HEK293 (cell line): ENCODE measurements at regions not wholly inside any gene's neighbourhood (a gene's known extent, or its start where the extent isn't known, plus 50 kb on each side); places are given as distances from the start of the nearest gene placed in this dataset.

Experiments used
- CTCF ChIA-PET: fragments of 350-600 bp; formaldehyde crosslinking; extraction: SDS; loops from one replicate; lab custom pipeline; 2021; ENCODE audit warnings: antibody characterized with exemption; lab: Yijun Ruan, JAX
- POLR2A ChIA-PET: fragments of 300-600 bp; formaldehyde crosslinking; extraction: SDS; loops from one replicate; lab custom pipeline; 2020; ENCODE audit warnings: antibody characterized with exemption, inconsistent platforms; lab: Yijun Ruan, JAX
- H3K27ac ChIP-seq: fragments of 200-500 bp; sonication (Bioruptor generic); 2 replicates; pipeline ENCODE4 v1.5.1; 2014; ENCODE audit warnings: low read depth, low read length, control low read depth, inconsistent platforms; ENCODE audit errors: extremely low read depth
- H3K36me3 ChIP-seq, 2 experiments: fragments of 200-500 bp in 1 of 2; sonication (Bioruptor generic) in 1 of 2; 1 replicate in 1 of 2; 2 replicates in 1 of 2; pipeline ENCODE4 v1.5.1; 2014 to 2017; ENCODE audit warnings: inconsistent platforms in 2 of 2, low read length in 2 of 2; ENCODE audit not compliant: control insufficient read depth in 2 of 2, insufficient read depth in 1 of 2
- H3K4me1 ChIP-seq: fragments of 200-500 bp; sonication (Bioruptor generic); 2 replicates; pipeline ENCODE4 v1.5.1; 2014; ENCODE audit warnings: mild to moderate bottlenecking, low read length, inconsistent platforms; ENCODE audit not compliant: control insufficient read depth, insufficient read depth
- H3K4me3 ChIP-seq: 2 replicates; pipeline ENCODE4 v1.5.1; 2011; ENCODE audit warnings: low read depth, mild to moderate bottlenecking, control low read depth, low read length, moderate library complexity
- H3K9me3 ChIP-seq: fragments of 200-500 bp; sonication (Bioruptor generic); 2 replicates; pipeline ENCODE4 v1.5.1; 2014; ENCODE audit warnings: low read depth, low read length, inconsistent platforms; ENCODE audit not compliant: control insufficient read depth, insufficient read depth
- BCL11A ChIP-seq: fragments of 450-650 bp; formaldehyde crosslinking; IDR thresholded peaks from 2 replicates; pipeline ENCODE4 v1.5.1; 2016; ENCODE audit warnings: low read depth, missing biosample characterization, missing genetic modification characterization
- GLI2 ChIP-seq: fragments of 450-650 bp; formaldehyde crosslinking; IDR thresholded peaks from 2 replicates; pipeline ENCODE4; 2017; ENCODE audit warnings: missing biosample characterization, missing genetic modification characterization, low read depth, borderline replicate concordance
- KLF10 ChIP-seq: fragments of 450-650 bp; IDR thresholded peaks from 2 replicates; pipeline ENCODE4 v1.5.1; 2018; ENCODE audit warnings: missing biosample characterization, mild to moderate bottlenecking, missing genetic modification characterization
- OSR2 ChIP-seq: fragments of 450-650 bp; formaldehyde crosslinking; IDR thresholded peaks from 2 replicates; pipeline ENCODE4 v1.5.1; 2016; ENCODE audit warnings: missing biosample characterization, missing genetic modification characterization
- PRDM6 ChIP-seq: fragments of 450-650 bp; formaldehyde crosslinking; IDR thresholded peaks from 2 replicates; pipeline ENCODE4 v1.5.1; 2017; ENCODE audit warnings: missing biosample characterization, missing genetic modification characterization
- ZIC2 ChIP-seq: fragments of 450-650 bp; formaldehyde crosslinking; IDR thresholded peaks from 2 replicates; pipeline ENCODE4 v1.5.1; 2016; ENCODE audit warnings: missing biosample characterization, missing genetic modification characterization
- ZNF132 ChIP-seq: fragments of 450-650 bp; formaldehyde crosslinking; IDR thresholded peaks from 2 replicates; pipeline ENCODE4 v1.5.1; 2017; ENCODE audit warnings: missing biosample characterization, missing genetic modification characterization, borderline replicate concordance
- ZNF133 ChIP-seq: fragments of 450-650 bp; formaldehyde crosslinking; IDR thresholded peaks from 2 replicates; pipeline ENCODE4 v1.5.1; 2016; ENCODE audit warnings: missing biosample characterization, missing genetic modification characterization
- ZNF157 ChIP-seq: fragments of 450-650 bp; formaldehyde crosslinking; IDR thresholded peaks from 2 replicates; pipeline ENCODE4 v1.5.1; 2016; ENCODE audit warnings: missing biosample characterization, missing genetic modification characterization
- ZNF174 ChIP-seq: fragments of 450-650 bp; formaldehyde crosslinking; IDR thresholded peaks from 2 replicates; pipeline ENCODE4 v1.5.0; 2017; ENCODE audit warnings: missing biosample characterization, mild to moderate bottlenecking, missing genetic modification characterization
- ZNF23 ChIP-seq: fragments of 450-650 bp; formaldehyde crosslinking; IDR thresholded peaks from 2 replicates; pipeline ENCODE4 v1.5.1; 2016; ENCODE audit warnings: missing biosample characterization, missing genetic modification characterization, borderline replicate concordance
- ZNF239 ChIP-seq: fragments of 450-650 bp; formaldehyde crosslinking; IDR thresholded peaks from 2 replicates; pipeline ENCODE4 v1.5.1; 2016; ENCODE audit warnings: missing biosample characterization, missing genetic modification characterization
- ZNF266 ChIP-seq: fragments of 450-650 bp; formaldehyde crosslinking; IDR thresholded peaks from 2 replicates; pipeline ENCODE4 v1.5.1; 2016; ENCODE audit warnings: missing biosample characterization, missing genetic modification characterization, low read depth
- ZNF280D ChIP-seq: fragments of 450-650 bp; formaldehyde crosslinking; IDR thresholded peaks from 2 replicates; pipeline ENCODE4 v1.5.1; 2016; ENCODE audit warnings: missing biosample characterization, missing genetic modification characterization
- ZNF324 ChIP-seq: fragments of 450-650 bp; formaldehyde crosslinking; IDR thresholded peaks from 2 replicates; pipeline ENCODE4 v1.5.1; 2016; ENCODE audit warnings: missing biosample characterization, missing genetic modification characterization
- ZNF350 ChIP-seq: fragments of 450-650 bp; formaldehyde crosslinking; IDR thresholded peaks from 2 replicates; pipeline ENCODE4 v1.5.0; 2017; ENCODE audit warnings: missing biosample characterization, mild to moderate bottlenecking, missing genetic modification characterization
- ZNF423 ChIP-seq: fragments of 450-650 bp; formaldehyde crosslinking; IDR thresholded peaks from 2 replicates; pipeline ENCODE4 v1.5.1; 2016; ENCODE audit warnings: missing biosample characterization, missing genetic modification characterization
- ZNF433 ChIP-seq: fragments of 450-650 bp; formaldehyde crosslinking; IDR thresholded peaks from 2 replicates; pipeline ENCODE4 v1.5.1; 2016; ENCODE audit warnings: missing biosample characterization, missing genetic modification characterization, low read depth
- ZNF501 ChIP-seq: fragments of 450-650 bp; formaldehyde crosslinking; IDR thresholded peaks from 2 replicates; pipeline ENCODE4 v1.5.1; 2016; ENCODE audit warnings: missing biosample characterization, missing genetic modification characterization
- ZNF549 ChIP-seq: fragments of 450-650 bp; IDR thresholded peaks from 2 replicates; pipeline ENCODE4 v1.5.1; 2018; ENCODE audit warnings: missing biosample characterization, missing genetic modification characterization, mild to moderate bottlenecking, inconsistent platforms, moderate library complexity
- ZNF558 ChIP-seq: fragments of 450-650 bp; formaldehyde crosslinking; IDR thresholded peaks from 2 replicates; pipeline ENCODE4 v1.5.1; 2016; ENCODE audit warnings: missing biosample characterization, missing genetic modification characterization
- ZNF624 ChIP-seq: fragments of 450-650 bp; formaldehyde crosslinking; IDR thresholded peaks from 2 replicates; pipeline ENCODE4 v1.5.1; 2017; ENCODE audit warnings: missing biosample characterization, missing genetic modification characterization
- ZNF654 ChIP-seq: fragments of 450-650 bp; formaldehyde crosslinking; IDR thresholded peaks from 2 replicates; pipeline ENCODE4 v1.5.1; 2016; ENCODE audit warnings: low read depth, missing biosample characterization, missing genetic modification characterization
- ZNF837 ChIP-seq: fragments of 450-650 bp; formaldehyde crosslinking; IDR thresholded peaks from 2 replicates; pipeline ENCODE4 v1.5.1; 2016; ENCODE audit warnings: missing biosample characterization, missing genetic modification characterization

GRCh38 chr3:182325213-182325950 lies 467.9 kb upstream of the ATP11B start:
- Histone ChIP-seq H3K4me1 (no peaks in the 10 kb centered on the region), H3K36me3 (no peaks in the 10 kb centered on the region), H3K4me3 (no peak overlapping the region), H3K9me3 (no peaks in the 10 kb centered on the region)
- ChIA-PET POLR2A (no interaction called here), CTCF (interaction anchor here (1.2 kb wide), 1 partner anchor 39 kb away, joined by 4 read pairs; no protein-coding TSS in a partner anchor)
- TF ChIP-seq ZNF837 = no peak
- peak; percentile 48; the same call in 1 of the 2 replicates for TF ChIP-seq PRDM6 (tag by site-specific recombination)
- no peak for TF ChIP-seq ZNF558 (tag by site-specific recombination)
- TF ChIP-seq OSR2 (tag by site-specific recombination) = 0 out of 2 replicates have a peak, but pooled peaks have one; percentile 9
- no peak for TF ChIP-seq ZNF433
- no peak for TF ChIP-seq ZNF549 (tag by site-specific recombination)
- TF ChIP-seq, all 188 proteins: peak for 2
- H3K27ac ChIP-seq = no peak overlapping the region

GRCh38 chr3:182327196-182327681 lies 466.1 kb upstream of the ATP11B start:
- TF ChIP-seq ZNF501 (no peak), ZNF174 (tag by site-specific recombination) (no peak), ZIC2 (tag by site-specific recombination) (no peak), ZNF423 (no peak), ZNF324 (tag by site-specific recombination) (no peak), ZNF266 (tag by site-specific recombination) (no peak), ZNF133 (tag by site-specific recombination) (no peak), ZNF132 (tag by site-specific recombination) (no peak), ZNF624 (tag by site-specific recombination) (no peak), BCL11A (tag by site-specific recombination) (no peak), ZNF280D (tag by site-specific recombination) (no peak), ZNF157 (tag by site-specific recombination) (no peak), ZNF239 (tag by site-specific recombination) (no peak), ZNF837 (no peak), ZNF350 (tag by site-specific recombination) (no peak), KLF10 (tag by site-specific recombination) (no peak), GLI2 (tag by site-specific recombination) (no peak), ZNF654 (tag by site-specific recombination) (no peak), ZNF23 (tag by site-specific recombination) (no peak)
- Histone ChIP-seq H3K4me1 (no peaks in the 10 kb centered on the region), H3K36me3 (no peaks in the 10 kb centered on the region), H3K9me3 (no peaks in the 10 kb centered on the region), H3K4me3 (no peak overlapping the region), H3K27ac (no peak overlapping the region)
- CTCF ChIA-PET = no interaction called here
- POLR2A ChIA-PET = no interaction called here
